GM21529 (cell line): ENCODE measurements at regions not wholly inside any gene's neighbourhood (a gene's known extent, or its start where the extent isn't known, plus 50 kb on each side); places are given as distances from the start of the nearest gene placed in this dataset.

Source experiments
- ATAC-seq: cut with Tn5 transposase; IDR thresholded peaks from one replicate; pipeline ENCODE4 v1.9.1; 2021; ENCODE audit not compliant: unreplicated experiment

DNA sequence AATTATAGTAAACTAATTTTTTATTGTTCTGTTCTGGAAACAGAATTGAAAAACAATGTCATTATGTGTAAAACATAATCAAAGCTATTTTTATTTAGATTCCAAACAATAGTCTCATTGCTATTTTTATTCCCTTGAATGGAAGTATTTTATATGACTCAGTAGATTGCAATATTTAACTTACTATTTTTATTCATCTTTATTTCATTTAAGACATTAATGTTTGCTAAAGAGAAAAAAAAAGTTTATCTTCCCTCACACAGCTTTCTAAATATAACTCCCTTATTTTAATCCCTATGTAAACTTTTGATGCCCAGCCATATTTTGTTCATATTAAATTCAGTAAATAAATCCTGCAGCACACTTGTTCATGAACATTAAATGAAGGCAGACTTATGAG, 622.4 kb downstream of the SLC6A15 start:
- no peak for ATAC-seq

DNA sequence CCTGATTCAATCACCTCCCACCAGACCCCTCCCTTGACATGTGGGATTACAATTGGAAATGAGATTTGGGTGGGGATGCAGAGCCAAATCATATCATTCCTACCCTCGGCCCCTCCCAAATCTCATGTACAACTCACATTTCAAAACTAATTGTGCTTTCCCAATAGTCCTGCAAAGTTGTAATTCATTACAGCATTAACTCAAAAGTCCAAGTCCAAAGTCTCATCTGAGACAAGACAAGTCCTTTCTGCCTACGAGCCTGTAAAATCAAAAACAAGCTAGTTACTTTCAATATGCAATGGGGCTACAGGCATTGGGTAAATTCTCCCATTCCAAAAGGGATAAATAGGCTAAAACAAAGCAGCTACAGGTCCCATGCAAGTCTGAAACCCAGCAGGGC, 634.6 kb downstream of the SLC6A15 start:
- ATAC-seq: no peak

DNA sequence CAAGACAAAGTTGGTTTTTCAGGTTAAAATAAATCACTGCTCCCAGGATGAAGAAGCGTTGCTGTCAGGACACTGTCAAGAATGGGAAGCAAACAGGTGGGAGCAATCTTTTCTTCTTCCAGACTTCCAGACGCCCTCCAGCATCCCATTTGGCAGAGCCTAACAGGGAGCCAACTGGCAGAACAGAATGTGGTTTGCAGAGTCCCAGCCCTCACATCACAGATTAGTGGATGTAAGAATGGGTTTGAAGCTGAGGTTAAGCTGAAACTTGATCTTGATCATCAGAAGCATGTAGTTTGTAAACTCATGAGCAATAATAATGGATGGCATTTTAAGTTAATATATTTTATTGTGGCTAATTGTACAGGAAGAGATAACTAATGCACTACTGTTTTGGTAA, 636.4 kb downstream of the SLC6A15 start:
- no peak for ATAC-seq

DNA sequence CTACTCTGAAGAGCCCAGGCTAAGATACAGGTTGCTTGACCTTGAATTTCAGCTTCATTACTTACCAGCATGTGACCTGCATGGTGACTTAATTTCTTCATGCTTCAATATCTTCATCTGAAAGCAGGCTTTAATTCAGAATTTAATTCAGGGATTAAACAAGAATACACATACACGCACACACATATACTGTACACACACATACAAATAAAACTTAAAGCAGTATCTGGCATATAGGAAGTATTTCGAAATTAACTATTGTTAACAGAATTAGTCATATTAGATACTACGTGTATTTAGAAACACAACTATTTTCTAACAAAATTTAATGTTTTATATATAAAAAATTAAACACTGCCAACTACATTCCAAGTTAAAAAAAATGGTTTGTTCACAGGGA, 640.3 kb downstream of the SLC6A15 start:
- no peak for ATAC-seq

DNA sequence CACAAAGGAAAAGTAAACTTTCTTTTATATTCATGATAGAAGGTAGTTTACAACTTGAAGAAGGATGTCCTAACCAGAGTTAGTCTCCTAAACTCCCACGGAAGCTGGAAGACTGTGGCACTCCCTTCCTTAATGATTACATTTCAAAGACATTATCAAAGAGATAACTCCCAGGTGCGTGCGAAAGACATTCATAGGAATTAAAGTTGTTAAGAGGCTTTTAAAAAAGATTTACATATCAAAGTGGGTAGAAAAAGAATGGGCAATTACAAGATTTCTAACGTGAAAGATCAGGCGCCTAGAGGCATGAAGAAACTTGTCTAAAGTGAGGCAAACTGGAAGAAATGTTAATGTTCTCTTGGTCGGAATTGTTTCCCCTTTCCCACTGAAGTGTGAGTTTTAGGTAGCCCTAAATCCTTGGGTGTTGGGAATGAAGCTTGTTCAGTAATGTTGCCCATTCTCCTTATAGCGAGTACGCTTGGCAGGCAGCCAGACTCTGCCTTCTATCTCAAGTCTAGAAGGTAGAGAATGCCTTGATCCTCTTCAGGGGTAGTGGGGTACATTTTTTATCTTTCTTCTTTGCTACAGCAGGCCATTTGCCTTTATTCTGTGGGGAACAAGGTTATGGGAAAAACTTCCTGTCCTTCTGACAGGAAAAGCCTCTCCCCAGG, 642.0 kb downstream of the SLC6A15 start:
- no peak for ATAC-seq

DNA sequence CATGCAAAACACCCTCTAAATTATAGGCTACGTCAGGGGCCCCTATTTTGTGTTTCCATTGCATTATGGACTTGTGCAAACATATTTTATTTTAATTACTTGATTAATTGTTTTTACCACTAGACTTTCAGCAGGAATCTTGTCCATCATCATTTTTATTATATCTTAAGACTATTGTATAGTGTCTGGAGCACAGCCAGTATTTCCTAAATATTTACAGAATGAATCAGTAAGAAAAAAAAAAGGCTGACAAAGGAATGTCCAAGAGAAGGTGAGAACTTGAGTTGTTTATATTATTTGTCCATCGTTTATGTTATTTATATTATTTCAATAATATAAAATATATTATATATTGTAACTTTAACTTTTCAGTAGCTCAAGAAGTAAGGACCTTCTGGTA, 664.7 kb downstream of the SLC6A15 start:
- no peak for ATAC-seq

DNA sequence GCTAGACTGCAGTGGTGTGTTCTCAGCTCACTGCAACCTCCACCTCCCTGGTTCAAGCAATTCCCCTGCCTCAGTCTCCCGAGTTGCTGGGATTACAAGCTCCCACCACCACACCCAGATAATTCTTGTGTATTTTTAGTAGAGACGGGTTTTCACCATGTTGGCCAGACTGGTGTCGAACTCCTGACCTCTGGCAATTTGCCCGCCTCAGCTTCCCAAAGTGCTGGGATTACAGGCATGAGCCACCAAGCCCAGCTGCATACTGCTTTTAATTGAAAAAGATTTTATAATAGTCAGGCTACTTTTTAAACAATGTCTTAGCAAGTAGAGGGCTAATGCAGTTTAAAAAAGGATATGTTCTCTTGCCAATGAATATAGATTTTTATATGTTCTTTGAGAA, 668.9 kb downstream of the SLC6A15 start:
- ATAC-seq: no peak

DNA sequence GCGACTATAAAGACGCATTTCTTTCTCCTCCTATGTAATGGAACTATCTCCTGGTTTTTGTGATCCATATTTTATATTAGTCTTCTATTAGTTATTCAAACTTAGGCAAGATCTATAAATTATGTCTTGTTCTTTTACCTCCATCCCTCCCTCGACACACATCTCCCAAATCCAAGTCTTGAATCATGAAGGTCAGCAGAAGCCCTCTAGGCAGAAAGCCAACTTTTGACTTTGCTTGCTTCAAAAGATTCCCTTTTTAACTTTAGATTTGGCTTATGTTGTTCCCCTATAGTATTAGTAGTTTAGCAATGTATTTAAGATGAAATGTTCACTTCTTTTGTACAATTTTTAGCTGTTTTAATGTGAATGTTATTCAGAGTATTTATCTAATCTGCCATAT, 689.8 kb downstream of the SLC6A15 start:
- no peak for ATAC-seq

DNA sequence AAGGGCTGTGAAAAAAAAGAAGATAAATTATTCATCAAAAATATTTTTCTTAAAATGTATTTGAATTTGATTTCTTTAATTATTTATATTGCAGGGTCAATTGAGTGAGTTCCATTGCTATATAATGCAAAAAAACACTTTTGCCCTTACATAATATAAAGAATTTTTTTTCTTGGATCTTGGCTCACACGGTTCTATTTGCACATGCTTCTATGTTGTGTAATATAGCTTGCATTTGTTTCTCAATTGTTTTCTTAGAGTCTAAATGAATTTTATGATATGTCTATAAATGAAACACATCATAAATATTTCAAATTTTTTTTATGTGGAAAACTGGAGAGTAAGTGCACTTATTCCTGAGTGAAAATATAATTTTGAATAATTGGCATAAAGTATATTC, 694.2 kb downstream of the SLC6A15 start:
- ATAC-seq: no peak

DNA sequence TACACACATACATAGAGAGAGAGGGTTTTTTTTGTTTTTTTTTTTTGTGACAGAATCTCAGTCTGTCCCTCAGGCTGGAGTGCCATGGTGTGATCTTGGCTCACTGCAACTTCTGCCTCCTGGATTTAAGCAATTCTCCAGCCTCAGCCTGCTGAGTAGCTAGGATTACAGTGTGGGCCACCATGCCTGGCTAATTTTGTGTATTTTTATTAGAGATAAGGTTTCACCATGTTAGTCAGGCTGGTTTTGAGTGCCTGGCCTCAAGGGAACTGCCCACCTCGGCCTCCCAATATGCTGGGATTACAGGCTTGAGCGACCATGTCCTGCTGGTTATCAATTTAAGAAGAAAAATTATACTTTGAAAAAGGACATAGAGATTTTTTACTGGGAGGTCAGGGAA, 710.6 kb downstream of the SLC6A15 start:
- no peak for ATAC-seq

DNA sequence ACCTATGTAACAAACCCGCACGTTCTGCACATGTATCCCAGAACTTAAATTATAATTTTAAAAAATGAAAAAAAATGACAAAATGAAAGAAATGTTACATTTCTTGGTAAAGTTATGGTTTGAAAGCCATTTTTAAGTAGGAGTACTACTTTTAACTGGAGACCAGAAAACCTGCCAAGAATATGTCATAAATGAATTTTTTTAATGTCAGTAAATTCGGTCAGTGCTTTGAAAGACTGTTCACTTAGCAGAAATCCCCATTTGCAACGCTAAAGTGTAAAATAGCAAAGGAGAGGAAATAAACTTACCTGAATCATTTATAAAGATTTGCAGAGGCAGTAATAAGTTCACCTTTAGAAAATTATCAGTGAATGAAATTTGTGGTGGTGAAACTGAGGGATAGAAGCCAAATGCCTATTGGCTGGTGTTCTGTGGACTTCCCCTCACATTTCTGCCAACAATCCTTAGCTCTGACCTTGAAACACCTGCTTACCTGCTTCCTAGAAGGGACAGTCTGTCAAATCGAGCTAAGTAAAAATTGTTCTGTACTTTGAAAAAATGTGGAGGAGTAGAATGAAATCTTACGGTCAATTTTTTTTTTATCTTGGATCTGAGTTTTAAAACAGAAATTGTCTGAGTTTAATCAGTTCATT, 714.2 kb downstream of the SLC6A15 start:
- ATAC-seq: no peak

DNA sequence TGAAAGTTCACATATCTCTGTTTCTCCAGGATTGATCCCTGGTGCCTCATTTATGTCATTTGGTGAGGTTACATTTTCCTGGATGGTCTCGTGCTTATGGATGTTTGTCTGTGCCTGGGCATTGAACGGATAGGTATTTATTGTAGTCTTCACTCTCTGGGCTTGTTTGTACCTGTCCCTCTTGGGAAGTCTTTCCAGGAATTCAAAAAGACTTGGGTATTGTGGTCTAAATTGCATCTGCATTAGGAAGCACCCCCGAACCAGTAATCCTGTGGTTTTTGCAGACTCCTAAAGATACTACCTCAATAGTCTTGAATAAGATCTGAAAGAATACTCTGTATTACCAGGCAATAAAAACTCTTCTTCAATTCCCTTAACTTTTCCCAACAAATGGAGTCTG, 720.8 kb downstream of the SLC6A15 start:
- no peak for ATAC-seq

DNA sequence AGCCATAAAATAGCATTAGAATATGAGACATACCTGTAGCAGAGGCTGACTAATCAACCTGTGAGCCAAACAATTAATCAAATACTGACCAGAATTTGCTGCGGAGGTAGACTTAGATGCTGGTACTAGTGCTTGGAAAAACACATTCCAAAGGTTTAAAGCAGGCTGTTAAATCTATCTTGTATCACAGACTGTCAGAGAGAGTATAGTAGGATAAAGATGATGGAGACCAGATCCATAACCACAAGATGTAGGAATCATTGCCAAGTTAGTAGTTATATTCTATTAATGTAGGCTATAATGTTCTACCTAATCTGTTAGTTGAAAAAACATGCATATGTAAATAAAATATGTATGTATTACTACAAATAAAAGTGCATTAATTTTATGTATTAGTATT, 726.2 kb downstream of the SLC6A15 start:
- ATAC-seq: no peak

DNA sequence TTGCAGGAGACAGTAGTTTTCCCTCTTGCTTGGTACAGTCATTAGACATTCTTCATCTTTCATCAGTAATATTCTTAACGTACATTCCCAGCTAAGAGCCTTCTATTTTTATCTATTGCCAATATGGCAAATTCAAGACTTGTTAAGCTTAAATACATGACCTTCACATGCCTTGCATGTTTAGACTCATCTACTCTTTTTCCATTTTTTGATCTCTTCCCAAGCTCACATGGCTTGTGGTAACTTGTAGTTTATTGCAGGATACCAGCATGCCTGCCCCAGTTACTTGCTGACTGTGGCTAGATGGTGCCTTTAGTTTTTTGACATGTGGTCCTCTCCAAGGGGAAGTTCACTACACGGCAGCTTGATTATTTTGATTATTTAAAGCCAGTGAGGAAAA, 729.0 kb downstream of the SLC6A15 start:
- ATAC-seq: no peak

DNA sequence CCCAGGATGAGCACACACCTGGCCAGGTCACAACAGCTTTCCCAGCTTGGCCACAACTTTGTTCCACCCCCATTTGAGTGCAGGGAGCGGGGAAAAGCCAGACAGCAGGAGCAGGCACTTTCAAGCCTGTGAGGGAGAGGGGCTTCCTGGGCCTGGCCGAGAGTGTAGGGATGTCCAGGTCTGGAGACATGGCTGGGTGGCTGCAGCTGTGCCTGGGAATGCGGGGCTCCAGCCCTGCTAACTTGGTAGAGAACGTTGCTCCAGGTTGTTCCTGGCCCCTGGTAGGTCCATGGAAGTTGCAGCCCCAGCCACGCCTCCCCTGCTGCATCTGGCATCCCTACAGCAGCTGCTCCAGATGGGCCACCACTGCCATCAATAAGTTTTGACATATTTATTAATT, 738.5 kb downstream of the SLC6A15 start:
- ATAC-seq: no peak

DNA sequence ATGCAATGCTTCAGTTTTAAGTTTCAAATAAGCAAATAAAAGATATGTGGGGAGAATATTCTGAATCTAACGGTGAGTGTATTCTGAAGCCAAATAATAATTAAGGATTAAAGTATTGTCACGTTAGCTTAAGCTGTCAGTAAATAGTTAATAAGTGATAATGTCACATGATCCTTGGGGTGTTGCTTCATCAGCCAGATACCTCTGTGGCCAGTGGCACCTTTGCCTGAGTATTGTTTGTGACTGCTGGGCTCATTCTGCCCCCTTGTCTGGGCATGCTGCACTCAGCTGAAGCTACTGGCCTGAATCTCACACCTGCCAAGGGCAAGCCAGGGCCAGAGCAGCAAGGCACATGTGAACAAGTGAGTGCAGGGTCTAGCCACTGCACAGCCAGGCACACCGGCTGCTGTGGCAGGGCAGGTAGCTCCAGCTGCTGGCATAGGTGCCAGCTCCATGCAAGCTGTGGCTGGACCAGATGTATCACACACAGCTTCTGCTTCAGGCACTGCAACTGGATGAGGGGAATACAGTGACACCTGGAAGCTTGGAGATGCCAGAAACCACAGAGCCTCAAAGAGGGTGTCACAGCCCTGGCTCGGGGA, 739.7 kb downstream of the SLC6A15 start:
- no peak for ATAC-seq

DNA sequence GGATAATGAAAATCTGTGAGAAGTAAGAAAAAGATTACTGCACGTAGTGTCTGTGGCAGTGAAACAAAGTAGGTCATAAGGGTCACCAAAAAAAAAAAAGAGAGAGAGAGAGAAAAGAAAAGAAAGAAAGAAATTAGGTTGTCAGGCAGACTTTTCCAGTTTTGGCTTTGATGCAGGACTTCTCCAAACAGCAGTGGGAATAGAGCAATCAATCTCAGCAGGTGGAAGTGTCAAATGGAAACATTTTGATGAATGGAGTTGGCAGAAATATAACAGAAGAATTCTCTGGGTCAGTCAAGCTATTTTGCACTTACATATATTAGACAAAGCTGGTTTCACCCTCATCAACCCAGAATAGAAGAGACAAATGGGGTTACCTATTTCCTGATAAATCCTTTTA, 745.8 kb downstream of the SLC6A15 start:
- no peak for ATAC-seq

DNA sequence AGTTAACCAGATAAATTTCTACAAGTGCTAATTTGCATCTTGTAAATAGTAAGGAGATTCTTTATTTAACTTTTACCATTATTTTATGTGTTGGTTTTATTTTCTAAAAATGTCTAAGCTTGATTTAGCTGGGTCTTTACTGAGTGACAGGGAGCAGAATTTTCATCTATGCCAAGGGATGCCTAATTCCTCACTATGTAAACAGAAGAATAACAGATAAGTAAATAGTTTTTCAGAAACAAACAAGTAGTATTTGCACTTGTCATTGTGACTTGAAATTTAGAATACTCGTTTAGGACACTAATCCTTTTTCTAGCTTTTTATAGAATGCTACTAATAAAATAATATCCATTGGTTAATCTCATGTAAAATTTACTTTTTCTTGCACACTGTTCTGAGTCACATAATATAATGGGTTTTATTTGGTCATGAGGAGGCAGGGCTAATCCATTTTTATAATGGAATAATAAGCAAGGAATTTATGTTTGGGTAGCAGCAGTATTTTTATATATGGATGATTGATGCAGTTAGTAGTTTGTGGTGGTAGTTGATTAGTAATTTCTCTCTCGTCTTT, 746.5 kb downstream of the SLC6A15 start:
- ATAC-seq: no peak

DNA sequence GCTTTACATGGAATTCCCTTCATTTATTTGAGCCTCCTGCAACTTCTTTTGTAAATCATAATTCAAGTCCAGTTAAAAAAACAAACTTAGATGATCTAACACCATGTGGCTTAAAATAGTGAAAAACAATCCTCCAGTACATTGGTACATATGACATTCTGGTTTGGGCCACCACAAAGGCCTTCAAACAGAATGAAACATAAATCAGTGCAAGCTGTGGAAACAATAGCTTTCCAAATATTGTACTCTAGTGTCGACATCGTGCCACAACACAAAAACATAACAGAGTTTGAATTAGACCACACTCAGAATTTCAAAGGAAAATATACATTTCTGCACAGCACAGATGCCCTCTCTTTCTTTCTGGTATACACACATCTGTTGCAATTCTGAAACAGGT, 751.3 kb downstream of the SLC6A15 start:
- ATAC-seq: no peak

DNA sequence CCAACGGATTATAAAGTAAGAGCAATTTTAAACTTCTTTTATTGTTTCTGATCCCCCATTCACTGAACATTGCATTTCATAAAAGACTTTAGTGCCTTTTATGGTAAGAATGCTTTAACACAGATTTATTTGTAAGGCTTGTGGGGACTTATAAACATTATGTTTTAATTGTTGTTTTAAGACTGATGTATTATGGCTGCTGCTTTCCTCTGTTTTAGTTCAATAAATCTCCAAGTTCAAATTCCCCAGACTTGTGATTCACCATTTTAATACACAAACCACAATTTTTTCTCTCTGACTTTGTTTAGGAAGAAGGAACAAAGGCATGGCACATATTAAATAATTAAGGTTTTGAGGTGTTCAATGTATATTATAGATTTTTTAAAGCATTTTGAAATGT, 753.3 kb downstream of the SLC6A15 start:
- no peak for ATAC-seq

DNA sequence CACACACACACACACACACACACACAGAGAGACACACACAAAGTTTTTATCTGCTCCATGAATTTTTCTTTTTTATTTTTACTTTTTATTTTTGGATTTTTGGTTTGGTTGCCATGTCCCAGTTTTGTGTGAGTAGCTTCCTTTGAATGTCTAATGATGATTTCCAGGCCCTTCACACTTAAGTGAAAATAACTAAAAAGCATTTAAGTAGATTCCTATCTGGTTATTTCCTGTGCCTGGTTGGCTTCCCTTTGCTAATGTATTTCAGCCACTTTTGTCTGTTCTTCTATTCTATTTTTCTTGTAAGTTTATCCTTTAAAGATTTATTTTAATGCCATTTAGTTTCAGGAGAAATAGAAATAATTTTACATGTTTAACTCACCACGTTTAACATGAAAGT, 755.4 kb downstream of the SLC6A15 start:
- no peak for ATAC-seq
